ENCODE measurements at regions not wholly inside any gene's neighbourhood (a gene's known extent, or its start where the extent isn't known, plus 50 kb on each side); places are given as distances from the start of the nearest gene placed in this dataset.

GRCh38 chr16:86207350-86207749 is 303.0 kb upstream of the FOXF1 start:
- no peak for DNase-seq (ENCODE audit: extremely low read depth, low read depth)

GRCh38 chr16:86209202-86209601 is 301.1 kb upstream of the FOXF1 start:
- DNase-seq (ENCODE audit: extremely low read depth, low read depth), result no peak

GRCh38 chr16:86210403-86211193 is 299.7 kb upstream of the FOXF1 start:
- DNase-seq (ENCODE audit: extremely low read depth, low read depth), result no peak

- DNase-seq (ENCODE audit: extremely low read depth, low read depth), result no peak
Measured at GRCh38 chr16:86211265-86211664, 299.1 kb upstream of the FOXF1 start.

- no peak for DNase-seq (ENCODE audit: extremely low read depth, low read depth)
Measured at GRCh38 chr16:86211800-86212199, 298.5 kb upstream of the FOXF1 start.

GRCh38 chr16:86212706-86213436 is 297.5 kb upstream of the FOXF1 start:
- no peak for DNase-seq (ENCODE audit: extremely low read depth, low read depth)

GRCh38 chr16:86213437-86214205 is 296.7 kb upstream of the FOXF1 start:
- no peak for DNase-seq (ENCODE audit: extremely low read depth, low read depth)

GRCh38 chr16:86214326-86215232 is 295.7 kb upstream of the FOXF1 start:
- DNase-seq (ENCODE audit: extremely low read depth, low read depth), result no peak

- DNase-seq (ENCODE audit: extremely low read depth, low read depth), result no peak
Measured at GRCh38 chr16:86215233-86215978, 294.9 kb upstream of the FOXF1 start.

- no peak for DNase-seq (ENCODE audit: extremely low read depth, low read depth)
Measured at GRCh38 chr16:86215979-86216585, 294.2 kb upstream of the FOXF1 start.

- no peak for DNase-seq (ENCODE audit: extremely low read depth, low read depth)
Measured at GRCh38 chr16:86216591-86216990, 293.7 kb upstream of the FOXF1 start.

GRCh38 chr16:86217001-86217890 is 293.1 kb upstream of the FOXF1 start:
- DNase-seq (ENCODE audit: extremely low read depth, low read depth), result no peak

GRCh38 chr16:86217891-86218270 is 292.4 kb upstream of the FOXF1 start:
- no peak for DNase-seq (ENCODE audit: extremely low read depth, low read depth)

- DNase-seq (ENCODE audit: extremely low read depth, low read depth), result no peak
Measured at GRCh38 chr16:86218479-86219170, 291.7 kb upstream of the FOXF1 start.

GRCh38 chr16:86219655-86220445 is 290.5 kb upstream of the FOXF1 start:
- no peak for DNase-seq (ENCODE audit: extremely low read depth, low read depth)

- no peak for DNase-seq (ENCODE audit: extremely low read depth, low read depth)
Measured at GRCh38 chr16:86220561-86220960, 289.8 kb upstream of the FOXF1 start.

GRCh38 chr16:86221085-86221484 is 289.2 kb upstream of the FOXF1 start:
- DNase-seq (ENCODE audit: extremely low read depth, low read depth), result no peak
